IgD-negative memory B cell (primary cell): ENCODE measurements at regions not wholly inside any gene's neighbourhood (a gene's known extent, or its start where the extent isn't known, plus 50 kb on each side); places are given as distances from the start of the nearest gene placed in this dataset.

Experiments used
- H3K27ac Mint-ChIP-seq, 3 donors: one replicate each; pipeline ENCODE4 v1.8.0; 2020 to 2022; ENCODE audit warnings: mild to moderate bottlenecking in 3 of 3, mixed read lengths in 3 of 3, moderate library complexity in 1 of 3
- H3K27me3 Mint-ChIP-seq: one replicate; pipeline ENCODE4 v1.8.0; 2021; ENCODE audit warnings: mixed read lengths
- H3K36me3 Mint-ChIP-seq: one replicate; pipeline ENCODE4 v1.8.0; 2020; ENCODE audit warnings: mild to moderate bottlenecking, mixed read lengths
- H3K4me1 Mint-ChIP-seq, 3 donors: one replicate each; pipeline ENCODE4 v1.8.0; 2020 to 2022; ENCODE audit warnings: mixed read lengths in 3 of 3, mild to moderate bottlenecking in 1 of 3
- H3K4me3 Mint-ChIP-seq, 4 donors: one replicate each; pipeline ENCODE4 v1.8.0; 2020 to 2022; ENCODE audit warnings: mild to moderate bottlenecking in 4 of 4, mixed read lengths in 4 of 4, moderate library complexity in 3 of 4
- H3K9me3 Mint-ChIP-seq, 3 donors: one replicate each; pipeline ENCODE4 v1.8.0; 2020 to 2021; ENCODE audit warnings: mixed read lengths in 3 of 3, mild to moderate bottlenecking in 1 of 3

DNA sequence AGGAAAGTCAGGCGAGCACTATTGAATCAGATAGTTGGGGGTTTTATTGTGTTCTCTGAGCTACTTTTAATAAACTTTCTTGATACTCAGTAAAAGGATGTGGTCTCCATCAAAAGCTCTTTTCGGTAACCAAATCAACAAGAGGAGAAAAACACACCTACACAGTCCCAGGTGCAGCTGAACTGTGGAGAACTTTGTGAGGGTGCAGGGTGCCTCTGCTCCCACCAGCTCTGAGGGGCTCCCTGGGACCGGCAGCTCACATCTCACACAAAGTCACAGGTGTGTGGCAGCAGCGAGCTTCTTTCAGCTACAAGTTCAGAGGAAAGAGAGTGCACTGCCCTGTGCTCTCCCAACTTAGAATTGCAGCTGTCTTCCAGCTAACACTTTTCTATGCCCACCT lies 650.4 kb downstream of the RNF144A start:
- H3K4me3 Mint-ChIP-seq, result no peak overlapping the region

DNA sequence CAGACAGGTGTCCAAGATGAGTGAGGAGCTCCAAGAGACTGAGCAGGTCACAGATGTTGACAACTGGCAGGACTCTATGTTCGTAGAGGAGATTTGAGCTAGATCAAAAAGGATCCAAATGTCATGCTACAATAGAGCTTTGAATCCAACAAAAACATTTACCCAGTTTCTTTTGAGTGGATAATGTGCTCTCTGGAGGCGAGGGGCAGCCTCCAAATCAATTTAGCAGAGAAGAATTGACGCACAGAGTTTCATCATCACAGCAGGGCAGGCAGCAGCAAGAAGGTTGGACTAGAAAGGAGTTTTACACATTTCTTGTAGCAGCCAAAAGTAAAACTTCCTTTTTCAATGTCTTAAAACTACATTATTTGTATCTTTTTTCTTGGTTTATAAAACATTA lies 653.0 kb downstream of the RNF144A start:
- Mint-ChIP-seq H3K4me3 (no peak overlapping the region), H3K36me3 (no peaks in the 10 kb centered on the region), H3K4me1 (no peaks in the 10 kb centered on the region), H3K27ac (no peak overlapping the region), H3K9me3 (peaks cover 0 to 3% (median 2%) of the 10 kb centered on the region in 3 donors), H3K27me3 (peaks cover 9% of the 10 kb centered on the region)

More for the DNA sequence above, 650.4 kb downstream of the RNF144A start:
- peak overlapping the region in 1 of 3 donors; percentile 41 for H3K27ac Mint-ChIP-seq
- peaks cover 5% of the 10 kb centered on the region for H3K27me3 Mint-ChIP-seq
- no peaks in the 10 kb centered on the region for H3K4me1 Mint-ChIP-seq
- peaks cover 0 to 2% (median 0%) of the 10 kb centered on the region in 3 donors for H3K9me3 Mint-ChIP-seq
- no peaks in the 10 kb centered on the region for H3K36me3 Mint-ChIP-seq

GRCh38 chr2:7571701-7572100 lies 654.5 kb downstream of the RNF144A start:
- H3K36me3 Mint-ChIP-seq, result no peaks in the 10 kb centered on the region

GRCh38 chr2:7572450-7572849 lies 655.2 kb downstream of the RNF144A start:
- Mint-ChIP-seq H3K4me1 (no peaks in the 10 kb centered on the region), H3K27ac (no peak overlapping the region), H3K9me3 (peaks cover 1 to 3% (median 3%) of the 10 kb centered on the region in 3 donors), H3K36me3 (no peaks in the 10 kb centered on the region), H3K27me3 (peaks cover 7% of the 10 kb centered on the region), H3K4me3 (no peak overlapping the region)

More at GRCh38 chr2:7571701-7572100, 654.5 kb downstream of the RNF144A start:
- Mint-ChIP-seq H3K27me3 (peaks cover 7% of the 10 kb centered on the region), H3K27ac (peak overlapping the region in 1 of 3 donors; percentile 22), H3K4me1 (no peaks in the 10 kb centered on the region), H3K4me3 (no peak overlapping the region), H3K9me3 (peaks cover 0 to 3% (median 2%) of the 10 kb centered on the region in 3 donors)

DNA sequence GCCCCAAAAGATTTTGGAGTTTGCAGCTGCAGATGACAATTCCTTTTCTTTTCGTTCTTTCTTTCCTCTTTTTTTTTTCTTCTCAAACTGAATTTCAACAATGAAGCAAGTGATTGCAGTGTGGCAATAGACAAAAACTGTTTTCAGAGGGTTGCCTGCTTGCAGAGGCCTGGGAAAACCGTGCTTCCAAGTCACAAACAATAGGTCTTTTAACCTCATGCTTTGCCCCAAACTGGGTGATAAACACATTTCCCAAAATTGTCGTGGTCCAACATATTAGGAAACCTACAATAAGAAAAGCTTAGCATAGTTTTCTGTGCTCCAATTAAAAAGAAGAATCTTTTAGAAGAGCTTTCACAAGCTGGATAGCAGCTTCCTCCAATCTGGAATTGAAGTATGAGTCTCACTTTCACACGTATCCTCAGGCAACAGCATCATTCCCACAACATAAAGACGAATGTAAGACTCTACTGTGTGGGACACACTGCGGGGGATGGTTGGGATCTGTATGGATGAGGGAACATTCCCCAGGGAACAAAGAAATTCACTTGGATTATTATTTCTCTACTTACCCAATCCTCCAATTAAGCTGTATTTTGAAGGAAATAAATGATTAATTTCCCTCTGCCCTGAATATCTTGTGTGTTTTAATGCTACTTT lies 656.1 kb downstream of the RNF144A start:
- Mint-ChIP-seq H3K9me3 (peaks cover 3 to 12% (median 9%) of the 10 kb centered on the region in 3 donors), H3K27me3 (peaks cover 7% of the 10 kb centered on the region), H3K27ac (peak overlapping the region in 1 of 3 donors; percentile 31), H3K36me3 (peaks cover 2% of the 10 kb centered on the region), H3K4me3 (no peak overlapping the region), H3K4me1 (no peaks in the 10 kb centered on the region)

DNA sequence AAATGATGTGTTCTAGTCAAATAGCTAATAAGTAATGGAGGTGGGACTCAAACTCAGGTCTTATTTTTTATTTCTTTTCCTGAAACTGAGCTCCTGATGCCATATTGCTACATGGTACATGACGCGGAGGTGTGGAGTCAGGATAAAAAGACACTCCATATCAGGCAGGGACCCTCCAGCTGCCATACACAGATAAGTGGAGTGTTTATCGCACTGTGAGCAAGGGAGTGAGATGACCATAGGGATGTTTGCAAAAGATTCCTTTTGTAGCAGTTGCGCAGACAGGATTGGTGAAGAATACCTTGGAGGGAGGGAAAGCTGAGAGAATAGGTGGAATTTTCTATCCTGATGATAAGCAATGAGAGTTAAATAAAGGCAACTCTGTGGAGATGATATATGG lies 657.2 kb downstream of the RNF144A start:
- Mint-ChIP-seq H3K36me3 (peaks cover 4% of the 10 kb centered on the region), H3K9me3 (peaks cover 3 to 15% (median 13%) of the 10 kb centered on the region in 3 donors), H3K27ac (no peak overlapping the region), H3K4me3 (no peak overlapping the region), H3K27me3 (peaks cover 7% of the 10 kb centered on the region), H3K4me1 (no peaks in the 10 kb centered on the region)

GRCh38 chr2:7577769-7578168 lies 660.6 kb downstream of the RNF144A start:
- Mint-ChIP-seq H3K27me3 (peaks cover 10% of the 10 kb centered on the region), H3K4me1 (no peaks in the 10 kb centered on the region), H3K4me3 (no peak overlapping the region), H3K27ac (no peak overlapping the region), H3K9me3 (peaks cover 3 to 15% (median 13%) of the 10 kb centered on the region in 3 donors), H3K36me3 (peaks cover 5% of the 10 kb centered on the region)

DNA sequence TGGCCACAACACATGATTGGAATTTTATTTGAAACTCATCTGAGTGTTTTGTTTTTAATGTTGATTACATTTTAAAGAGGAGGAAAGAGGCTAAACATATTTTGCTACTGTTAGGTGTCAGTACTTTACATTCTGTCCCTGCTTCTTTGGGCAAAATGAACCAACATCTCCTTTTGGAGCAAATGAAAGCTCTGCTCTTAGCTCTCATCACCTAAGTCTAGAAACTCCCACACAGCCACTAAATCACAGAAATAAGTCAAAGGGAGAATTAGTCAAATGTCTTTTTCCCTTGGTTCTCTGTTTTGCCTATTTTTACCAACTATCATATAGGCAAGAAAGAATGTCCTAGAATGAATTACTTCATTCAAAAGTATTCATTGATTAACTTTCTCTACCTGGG lies 666.8 kb downstream of the RNF144A start:
- Mint-ChIP-seq H3K27me3 (peaks cover 7% of the 10 kb centered on the region), H3K27ac (no peak overlapping the region)

DNA sequence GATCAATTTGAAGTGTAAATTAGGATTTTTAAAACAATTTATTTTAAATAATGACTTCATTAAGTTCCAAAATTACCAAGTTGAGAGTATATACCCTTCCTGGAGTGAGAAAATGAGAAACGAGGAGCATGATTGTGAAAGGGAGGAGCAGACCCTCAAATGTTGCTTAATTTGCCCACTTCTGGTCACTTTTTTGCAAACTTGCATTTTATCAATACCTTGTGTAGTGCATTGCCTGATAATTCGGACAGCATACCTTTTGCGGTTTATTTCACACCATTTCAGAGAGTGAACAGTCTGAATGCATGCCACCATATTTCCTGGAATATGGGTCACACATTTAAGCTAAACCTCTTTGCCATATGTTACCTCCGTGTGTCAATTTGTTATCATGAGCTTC lies 669.7 kb downstream of the RNF144A start:
- Mint-ChIP-seq H3K27ac (no peak overlapping the region), H3K4me3 (no peak overlapping the region), H3K4me1 (no peaks in the 10 kb centered on the region), H3K36me3 (no peaks in the 10 kb centered on the region), H3K9me3 (peaks cover 0 to 6% (median 4%) of the 10 kb centered on the region in 3 donors), H3K27me3 (peaks cover 2% of the 10 kb centered on the region)

More for the DNA sequence above, 666.8 kb downstream of the RNF144A start:
- peaks cover 0 to 10% (median 2%) of the 10 kb centered on the region in 3 donors for H3K9me3 Mint-ChIP-seq
- H3K36me3 Mint-ChIP-seq, result peaks cover 3% of the 10 kb centered on the region
- no peaks in the 10 kb centered on the region for H3K4me1 Mint-ChIP-seq
- no peak overlapping the region for H3K4me3 Mint-ChIP-seq

DNA sequence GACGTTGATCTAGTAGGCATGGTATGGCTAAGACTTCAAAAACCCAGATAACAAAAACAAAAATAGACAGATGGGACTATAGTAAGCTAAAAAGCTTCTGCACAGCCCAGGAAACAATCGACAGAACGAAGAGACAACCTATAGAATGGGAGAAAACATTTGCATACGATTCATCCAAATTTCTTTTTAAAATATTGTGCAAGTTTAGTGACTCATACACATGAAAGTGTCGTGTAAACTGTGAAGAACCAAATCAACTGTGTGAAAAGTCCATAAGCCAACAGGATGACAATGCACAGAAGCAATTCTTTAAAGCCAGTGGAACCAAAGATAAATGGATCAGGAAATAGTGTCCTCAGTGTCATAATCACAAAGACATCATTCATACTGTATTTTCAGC lies 671.1 kb downstream of the RNF144A start:
- Mint-ChIP-seq H3K36me3 (no peaks in the 10 kb centered on the region), H3K9me3 (peaks cover 0 to 6% (median 4%) of the 10 kb centered on the region in 3 donors), H3K27ac (peak overlapping the region in 1 of 3 donors; percentile 7), H3K27me3 (peaks cover 2% of the 10 kb centered on the region), H3K4me1 (no peaks in the 10 kb centered on the region), H3K4me3 (no peak overlapping the region)

DNA sequence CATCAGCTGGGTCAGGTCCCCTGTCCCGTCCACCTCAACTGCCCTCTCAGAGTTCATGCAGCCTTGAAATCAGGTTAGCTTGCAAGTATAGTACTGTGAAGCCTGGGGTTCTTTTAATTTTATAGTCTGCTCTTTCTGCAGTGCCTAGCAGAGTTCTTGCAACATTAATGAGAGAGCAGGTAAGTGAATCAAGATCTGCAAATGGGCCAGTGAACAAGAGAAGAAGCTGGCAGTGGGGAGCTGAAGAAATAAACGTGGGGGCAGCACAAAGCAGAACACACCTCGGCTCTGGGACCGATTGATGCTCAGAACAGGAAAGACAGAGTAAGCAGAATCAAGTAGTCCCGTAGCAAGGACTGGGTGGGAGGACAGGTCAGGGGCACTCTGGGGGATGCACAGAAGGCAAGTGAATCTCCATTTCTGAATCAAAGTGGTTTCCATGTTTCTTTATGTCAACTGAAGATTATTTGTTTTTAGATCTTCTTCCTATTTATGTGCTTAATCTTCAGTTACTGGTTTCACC lies 675.5 kb downstream of the RNF144A start:
- H3K27me3 Mint-ChIP-seq, result peaks cover 3% of the 10 kb centered on the region

GRCh38 chr2:7593360-7593759 lies 676.1 kb downstream of the RNF144A start:
- no peak overlapping the region for H3K27ac Mint-ChIP-seq
- H3K36me3 Mint-ChIP-seq, result peaks cover 2% of the 10 kb centered on the region
- no peak overlapping the region for H3K4me3 Mint-ChIP-seq
- peaks cover 0 to 2% (median 0%) of the 10 kb centered on the region in 3 donors for H3K9me3 Mint-ChIP-seq
- peaks cover 3% of the 10 kb centered on the region for H3K27me3 Mint-ChIP-seq
- H3K4me1 Mint-ChIP-seq, result no peaks in the 10 kb centered on the region

More for the DNA sequence above, 675.5 kb downstream of the RNF144A start:
- Mint-ChIP-seq H3K27ac (no peak overlapping the region), H3K4me1 (no peaks in the 10 kb centered on the region), H3K36me3 (peaks cover 2% of the 10 kb centered on the region), H3K4me3 (no peak overlapping the region), H3K9me3 (peaks cover 0 to 3% (median 2%) of the 10 kb centered on the region in 3 donors)

DNA sequence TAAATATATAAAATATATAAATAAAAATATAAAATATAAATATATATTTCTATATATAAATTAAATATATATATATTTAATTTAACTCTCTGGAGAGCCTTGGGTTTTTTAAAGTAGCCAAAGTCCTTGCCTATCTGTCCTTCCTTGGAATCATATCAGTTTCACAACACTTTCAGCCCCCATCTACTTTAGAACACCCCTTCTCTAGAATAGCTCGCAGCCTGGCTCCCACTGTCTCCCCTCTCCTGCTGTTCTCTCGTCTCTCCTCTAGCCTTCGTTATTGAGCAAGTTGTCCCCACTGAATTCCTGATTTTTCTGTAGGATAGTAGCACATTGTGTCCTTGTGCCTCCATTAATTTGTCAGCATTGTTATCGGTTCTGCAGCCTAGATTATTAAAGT lies 677.0 kb downstream of the RNF144A start:
- peaks cover 2% of the 10 kb centered on the region for H3K36me3 Mint-ChIP-seq
- H3K27me3 Mint-ChIP-seq, result peaks cover 3% of the 10 kb centered on the region
- no peak overlapping the region for H3K4me3 Mint-ChIP-seq
- H3K9me3 Mint-ChIP-seq, result peaks cover 0 to 2% (median 0%) of the 10 kb centered on the region in 3 donors
- H3K4me1 Mint-ChIP-seq, result no peaks in the 10 kb centered on the region
- no peak overlapping the region for H3K27ac Mint-ChIP-seq

- no peak overlapping the region for H3K27ac Mint-ChIP-seq
- no peak overlapping the region for H3K4me3 Mint-ChIP-seq
- H3K27me3 Mint-ChIP-seq, result peaks cover 3% of the 10 kb centered on the region
- H3K9me3 Mint-ChIP-seq, result peaks cover 0 to 2% (median 0%) of the 10 kb centered on the region in 3 donors
- peaks cover 2% of the 10 kb centered on the region for H3K36me3 Mint-ChIP-seq
- no peaks in the 10 kb centered on the region for H3K4me1 Mint-ChIP-seq
Measured at GRCh38 chr2:7595206-7595605, 678.0 kb downstream of the RNF144A start.

- no peak overlapping the region for H3K27ac Mint-ChIP-seq
- peaks cover 2% of the 10 kb centered on the region for H3K36me3 Mint-ChIP-seq
- H3K4me3 Mint-ChIP-seq, result no peak overlapping the region
- H3K27me3 Mint-ChIP-seq, result peaks cover 3% of the 10 kb centered on the region
- peaks cover 0 to 3% (median 2%) of the 10 kb centered on the region in 3 donors for H3K9me3 Mint-ChIP-seq
- no peaks in the 10 kb centered on the region for H3K4me1 Mint-ChIP-seq
Measured at GRCh38 chr2:7598402-7598801, 681.2 kb downstream of the RNF144A start.
